HG03442 (cell line): ENCODE measurements at regions not wholly inside any gene's neighbourhood (a gene's known extent, or its start where the extent isn't known, plus 50 kb on each side); places are given as distances from the start of the nearest gene placed in this dataset.
"Not testable (repeated sequence)": the region's sequence is repeated elsewhere in the genome, so short reads cannot be mapped to it uniquely, and the experiment has no call there.

Source experiments
- ATAC-seq: cut with Tn5 transposase; IDR thresholded peaks from one replicate; pipeline ENCODE4 v1.9.1; 2021; ENCODE audit warnings: mild to moderate bottlenecking, moderate library complexity; ENCODE audit not compliant: unreplicated experiment

GRCh38 chr7:41438705-41439514, 264.0 kb downstream of the INHBA start:
- ATAC-seq = no peak

- no peak for ATAC-seq
Observed at GRCh38 chr7:41437257-41438196, 265.4 kb downstream of the INHBA start.

GRCh38 chr7:41436139-41436538, 266.8 kb downstream of the INHBA start:
- no peak for ATAC-seq

GRCh38 chr7:41435020-41435419, 267.9 kb downstream of the INHBA start:
- ATAC-seq = not testable (repeated sequence)

GRCh38 chr7:41431671-41432070, 271.2 kb downstream of the INHBA start:
- no peak for ATAC-seq

GRCh38 chr7:41428381-41428780, 274.5 kb downstream of the INHBA start:
- no peak for ATAC-seq

GRCh38 chr7:41425926-41426325, 277.0 kb downstream of the INHBA start:
- no peak for ATAC-seq

GRCh38 chr7:41421056-41421455, 281.8 kb downstream of the INHBA start:
- ATAC-seq = no peak

GRCh38 chr7:41420421-41420820, 282.5 kb downstream of the INHBA start:
- ATAC-seq = no peak

GRCh38 chr7:41418337-41418736, 284.6 kb downstream of the INHBA start:
- ATAC-seq = no peak

GRCh38 chr7:41416208-41416595, 286.7 kb downstream of the INHBA start:
- ATAC-seq = no peak

- ATAC-seq = no peak
Observed at GRCh38 chr7:41415471-41416207, 287.3 kb downstream of the INHBA start.

- ATAC-seq = no peak
Observed at GRCh38 chr7:41415051-41415450, 287.8 kb downstream of the INHBA start.

- no peak for ATAC-seq
Observed at GRCh38 chr7:41404375-41405074, 298.4 kb downstream of the INHBA start.

GRCh38 chr7:41403291-41403690, 299.6 kb downstream of the INHBA start:
- ATAC-seq = no peak

- no peak for ATAC-seq
Observed at GRCh38 chr7:41401833-41402232, 301.1 kb downstream of the INHBA start.

GRCh38 chr7:41399171-41399570, 303.7 kb downstream of the INHBA start:
- ATAC-seq = no peak

GRCh38 chr7:41391818-41392217, 311.1 kb downstream of the INHBA start:
- ATAC-seq = no peak

GRCh38 chr7:41388933-41389332, 314.0 kb downstream of the INHBA start:
- ATAC-seq = not testable (repeated sequence)

GRCh38 chr7:41385996-41386395, 316.9 kb downstream of the INHBA start:
- ATAC-seq = no peak

- ATAC-seq = no peak
Observed at GRCh38 chr7:41384418-41384817, 318.5 kb downstream of the INHBA start.
